CD14-positive monocyte (primary cell): ENCODE measurements at regions not wholly inside any gene's neighbourhood (a gene's known extent, or its start where the extent isn't known, plus 50 kb on each side); places are given as distances from the start of the nearest gene placed in this dataset.

ENCODE experiments used
- DNase-seq, 3 donors: peaks; one replicate each; pipeline ENCODE4 v3.0.0-alpha.2; 2011 to 2022
- H2AFZ ChIP-seq: 2 replicates; pipeline ENCODE4 v1.6.0; 2012; ENCODE audit warnings: mild to moderate bottlenecking, low read depth, low read length, inconsistent platforms; ENCODE audit not compliant: insufficient read depth, poor library complexity, severe bottlenecking
- H3K27ac ChIP-seq, 2 donors: 1 replicate in 1 of 2; 2 replicates in 1 of 2; pipeline ENCODE4 v1.5.1; 2012 to 2013; ENCODE audit warnings: low read length in 2 of 2, control low read depth in 1 of 2, inconsistent platforms in 1 of 2, low read depth in 1 of 2, mild to moderate bottlenecking in 1 of 2
- H3K27me3 ChIP-seq, 2 donors: one replicate each; pipeline versions ENCODE4 v1.6.0 to v1.6.1; 2011 to 2013; ENCODE audit warnings: low read length in 2 of 2; ENCODE audit not compliant: control insufficient read depth in 2 of 2, insufficient read depth in 2 of 2
- H3K36me3 ChIP-seq, 2 donors: replicated peaks in 1 of 2; 1 replicate in 1 of 2; 2 replicates in 1 of 2; pipeline versions ENCODE4 v1.5.1 to v1.6.1; 2012 to 2013; ENCODE audit warnings: low read length in 2 of 2, control low read depth in 1 of 2, inconsistent platforms in 1 of 2, mild to moderate bottlenecking in 1 of 2; ENCODE audit not compliant: insufficient read depth in 2 of 2, control insufficient read depth in 1 of 2
- H3K4me1 ChIP-seq, 2 donors: 1 replicate in 1 of 2; 2 replicates in 1 of 2; pipeline versions ENCODE4 v1.5.1 to v1.6.1; 2012 to 2013; ENCODE audit warnings: low read length in 2 of 2, control low read depth in 1 of 2, inconsistent platforms in 1 of 2, mild to moderate bottlenecking in 1 of 2, moderate library complexity in 1 of 2; ENCODE audit not compliant: insufficient read depth in 2 of 2, control insufficient read depth in 1 of 2
- H3K4me2 ChIP-seq: replicated peaks from 2 replicates; pipeline ENCODE3; 2012; ENCODE audit warnings: low read length, moderate library complexity, mild to moderate bottlenecking; ENCODE audit not compliant: poor library complexity, severe bottlenecking; ENCODE audit errors: extremely low read depth
- H3K4me3 ChIP-seq, 3 experiments: fragments of 200-600 bp in 1 of 3; sonication (generic) in 1 of 3; replicated peaks in 1 of 3; 1 replicate in 2 of 3; 2 replicates in 1 of 3; pipeline ENCODE4 v1.5.1; 2011 to 2013; ENCODE audit warnings: low read length in 3 of 3, mild to moderate bottlenecking in 3 of 3, control low read depth in 2 of 3, low read depth in 2 of 3, inconsistent platforms in 1 of 3, moderate library complexity in 1 of 3
- H3K79me2 ChIP-seq: 2 replicates; pipeline ENCODE4 v1.6.0; 2012; ENCODE audit warnings: mild to moderate bottlenecking, control low read depth, inconsistent platforms, low read length, moderate library complexity; ENCODE audit not compliant: insufficient read depth
- H3K9ac ChIP-seq: 2 replicates; pipeline ENCODE4 v1.6.0; 2017; ENCODE audit warnings: low read length, mild to moderate bottlenecking; ENCODE audit not compliant: insufficient read depth, poor library complexity, severe bottlenecking
- H3K9me3 ChIP-seq, 2 donors: replicated peaks in 1 of 2; 1 replicate in 1 of 2; 2 replicates in 1 of 2; pipeline versions ENCODE4 v1.5.1 to v1.6.1; 2012 to 2013; ENCODE audit warnings: low read length in 2 of 2, control low read depth in 1 of 2; ENCODE audit not compliant: control insufficient read depth in 1 of 2, insufficient read depth in 1 of 2
- H4K20me1 ChIP-seq: 2 replicates; pipeline ENCODE4 v1.6.0; 2012; ENCODE audit warnings: mild to moderate bottlenecking, low read length, control low read depth, moderate library complexity; ENCODE audit not compliant: insufficient read depth
- H3K27ac Mint-ChIP-seq, 7 donors: one replicate each; pipeline ENCODE4 v1.8.0; 2020; ENCODE audit warnings: mild to moderate bottlenecking in 7 of 7, mixed read lengths in 7 of 7, moderate library complexity in 6 of 7, inconsistent platforms in 2 of 7
- H3K27me3 Mint-ChIP-seq, 3 donors: one replicate each; pipeline ENCODE4 v1.8.0; 2021 to 2022; ENCODE audit warnings: low read depth in 3 of 3, mild to moderate bottlenecking in 3 of 3, mixed read lengths in 3 of 3, moderate library complexity in 3 of 3, inconsistent platforms in 1 of 3
- H3K36me3 Mint-ChIP-seq, 2 donors: one replicate each; pipeline ENCODE4 v1.8.0; 2020; ENCODE audit warnings: mixed read lengths in 2 of 2, inconsistent platforms in 1 of 2, mild to moderate bottlenecking in 1 of 2
- H3K4me1 Mint-ChIP-seq: one replicate; pipeline ENCODE4 v1.8.0; 2020; ENCODE audit warnings: mild to moderate bottlenecking, mixed read lengths
- H3K4me3 Mint-ChIP-seq, 2 donors: one replicate each; pipeline ENCODE4 v1.8.0; 2020; ENCODE audit warnings: mild to moderate bottlenecking in 2 of 2, mixed read lengths in 2 of 2, moderate library complexity in 1 of 2
- H3K9me3 Mint-ChIP-seq, 7 donors: one replicate each; pipeline ENCODE4 v1.8.0; 2020 to 2022; ENCODE audit warnings: mixed read lengths in 7 of 7, mild to moderate bottlenecking in 6 of 7, moderate library complexity in 6 of 7, inconsistent platforms in 2 of 7
- CTCF ChIP-seq: fragments of 200-600 bp; IDR thresholded peaks from one replicate; pipeline ENCODE4 v1.8.0; 2022; ENCODE audit warnings: antibody characterized with exemption, mild to moderate bottlenecking
- WGBS: methylation state at CpG from one replicate; pipeline ENCODE4 v1.1.5; 2013; ENCODE audit warnings: missing lambda C conversion rate; ENCODE audit not compliant: insufficient coverage; 5-methylcytosine and 5-hydroxymethylcytosine counted together
- intact Hi-C, 2 donors: fragments of 100-400 bp; cut with micrococcal nuclease; formaldehyde crosslinking; loops; one replicate each; pipeline versions ENCODE4 v1.15.0 to v1.15.1; 2023

- Histone ChIP-seq H3K4me2 (no peak overlapping the region), H2AFZ (no peak overlapping the region), H3K79me2 (no peaks in the 10 kb centered on the region), H3K27me3 (no peaks in the 10 kb centered on the region), H3K9me3 (no peaks in the 10 kb centered on the region), H3K4me3 (no peak overlapping the region), H3K9ac (no peak overlapping the region), H3K36me3 (no peaks in the 10 kb centered on the region), H3K27ac (no peak overlapping the region), H3K4me1 (no peaks in the 10 kb centered on the region), H4K20me1 (no peaks in the 10 kb centered on the region)
- no CpG with 5 or more reads among the region's 2 CpGs for WGBS
- Mint-ChIP-seq H3K4me3 (no peak overlapping the region), H3K9me3 (peaks cover 0 to 6% (median 3%) of the 10 kb centered on the region in 7 donors), H3K27ac (no peak overlapping the region), H3K27me3 (no peaks in the 10 kb centered on the region), H3K4me1 (no peaks in the 10 kb centered on the region), H3K36me3 (no peaks in the 10 kb centered on the region)
- TF ChIP-seq CTCF, result no peak
- intact Hi-C loops, result no loop called here
- DNase-seq, result no peak
Measured at GRCh38 chr16:60481591-60481990, 1554.6 kb downstream of the CDH8 start.

DNA sequence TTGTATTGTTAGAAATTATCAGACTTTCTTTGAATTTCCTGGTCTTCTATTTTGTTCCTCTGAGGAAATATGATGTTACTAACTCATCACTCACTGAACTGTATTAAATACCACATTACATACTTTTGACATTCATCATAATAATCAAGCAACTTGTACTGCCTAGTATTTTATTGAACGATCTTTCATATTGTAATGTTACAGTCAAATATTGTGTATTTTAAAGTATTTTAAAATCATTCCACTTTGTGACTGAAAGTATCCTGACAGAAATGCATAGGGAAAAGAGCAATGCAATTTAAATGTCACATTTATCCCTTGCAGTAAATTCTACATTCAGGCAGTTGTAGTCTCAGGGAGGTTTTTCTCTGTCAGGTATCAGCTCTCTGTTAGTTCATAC, 1557.4 kb downstream of the CDH8 start:
- Mint-ChIP-seq H3K4me1 (no peaks in the 10 kb centered on the region), H3K27me3 (no peaks in the 10 kb centered on the region), H3K9me3 (peaks cover 0 to 3% (median 0%) of the 10 kb centered on the region in 7 donors), H3K36me3 (no peaks in the 10 kb centered on the region), H3K27ac (no peak overlapping the region), H3K4me3 (no peak overlapping the region)
- Histone ChIP-seq H3K79me2 (no peaks in the 10 kb centered on the region), H3K27me3 (no peaks in the 10 kb centered on the region), H3K36me3 (no peaks in the 10 kb centered on the region), H3K4me1 (no peaks in the 10 kb centered on the region), H3K9me3 (no peaks in the 10 kb centered on the region), H3K4me3 (no peak overlapping the region), H3K4me2 (no peak overlapping the region), H4K20me1 (no peaks in the 10 kb centered on the region), H3K9ac (no peak overlapping the region), H3K27ac (no peak overlapping the region), H2AFZ (no peak overlapping the region)
- no CpG with 5 or more reads among the region's 1 CpG for WGBS
- DNase-seq, result no peak
- intact Hi-C loops, result no loop called here
- no peak for TF ChIP-seq CTCF
